Mucosa of stomach (tissue), 1 donor: ENCODE measurements at regions not wholly inside any gene's neighbourhood (a gene's known extent, or its start where the extent isn't known, plus 50 kb on each side); places are given as distances from the start of the nearest gene placed in this dataset.

Experiments
- H3K27me3 ChIP-seq: one replicate; pipeline ENCODE4 v1.7.0; 2013; ENCODE audit warnings: mild to moderate bottlenecking, low read length; ENCODE audit not compliant: control insufficient read depth, insufficient read depth
- H3K36me3 ChIP-seq: one replicate; pipeline ENCODE4 v1.7.0; 2013; ENCODE audit warnings: low read length; ENCODE audit not compliant: control insufficient read depth, insufficient read depth
- H3K4me1 ChIP-seq: one replicate; pipeline ENCODE4 v1.7.0; 2013; ENCODE audit warnings: mild to moderate bottlenecking, low read length; ENCODE audit not compliant: control insufficient read depth, insufficient read depth
- H3K4me3 ChIP-seq: one replicate; pipeline ENCODE4 v1.7.0; 2013; ENCODE audit warnings: low read length
- H3K9ac ChIP-seq: one replicate; pipeline ENCODE4 v1.7.0; 2013; ENCODE audit warnings: mild to moderate bottlenecking, low read length, moderate library complexity
- H3K9me3 ChIP-seq: one replicate; pipeline ENCODE4 v1.7.0; 2013; ENCODE audit warnings: mild to moderate bottlenecking, low read length, moderate library complexity; ENCODE audit not compliant: control insufficient read depth
- donor health status: Pancreatic carcinoma.

GRCh38 chr7:42794673-42795072, 117.2 kb downstream of the C7orf25 start:
- H3K4me1 ChIP-seq: no peaks in the 10 kb centered on the region
- H3K36me3 ChIP-seq: no peaks in the 10 kb centered on the region
- H3K4me3 ChIP-seq: no peak overlapping the region
- H3K27me3 ChIP-seq: no peaks in the 10 kb centered on the region
- H3K9me3 ChIP-seq: no peaks in the 10 kb centered on the region
- no peak overlapping the region for H3K9ac ChIP-seq

- Histone ChIP-seq H3K36me3 (no peaks in the 10 kb centered on the region), H3K4me1 (no peaks in the 10 kb centered on the region), H3K27me3 (no peaks in the 10 kb centered on the region), H3K4me3 (no peak overlapping the region), H3K9me3 (no peaks in the 10 kb centered on the region), H3K9ac (no peak overlapping the region)
Observed at GRCh38 chr7:42792841-42793240, 119.0 kb downstream of the C7orf25 start.

- H3K36me3 ChIP-seq: no peaks in the 10 kb centered on the region
- no peaks in the 10 kb centered on the region for H3K4me1 ChIP-seq
- no peaks in the 10 kb centered on the region for H3K9me3 ChIP-seq
- no peak overlapping the region for H3K4me3 ChIP-seq
- no peaks in the 10 kb centered on the region for H3K27me3 ChIP-seq
- H3K9ac ChIP-seq: no peak overlapping the region
Observed at GRCh38 chr7:42790196-42790595, 121.7 kb downstream of the C7orf25 start.

GRCh38 chr7:42774436-42774835, 137.4 kb downstream of the C7orf25 start:
- H3K36me3 ChIP-seq: no peaks in the 10 kb centered on the region
- no peaks in the 10 kb centered on the region for H3K9me3 ChIP-seq
- H3K4me3 ChIP-seq: no peak overlapping the region
- no peak overlapping the region for H3K9ac ChIP-seq
- H3K4me1 ChIP-seq: no peaks in the 10 kb centered on the region
- no peaks in the 10 kb centered on the region for H3K27me3 ChIP-seq

GRCh38 chr7:42770114-42770513, 141.8 kb downstream of the C7orf25 start:
- Histone ChIP-seq H3K4me1 (no peaks in the 10 kb centered on the region), H3K36me3 (no peaks in the 10 kb centered on the region), H3K27me3 (no peaks in the 10 kb centered on the region), H3K9me3 (no peaks in the 10 kb centered on the region), H3K4me3 (no peak overlapping the region), H3K9ac (no peak overlapping the region)

GRCh38 chr7:42768045-42768444, 143.8 kb downstream of the C7orf25 start:
- Histone ChIP-seq H3K4me3 (no peak overlapping the region), H3K9ac (no peak overlapping the region), H3K27me3 (no peaks in the 10 kb centered on the region), H3K4me1 (no peaks in the 10 kb centered on the region), H3K9me3 (no peaks in the 10 kb centered on the region), H3K36me3 (no peaks in the 10 kb centered on the region)

- Histone ChIP-seq H3K9ac (no peak overlapping the region), H3K4me3 (no peak overlapping the region), H3K9me3 (no peaks in the 10 kb centered on the region), H3K36me3 (no peaks in the 10 kb centered on the region), H3K27me3 (no peaks in the 10 kb centered on the region), H3K4me1 (no peaks in the 10 kb centered on the region)
Observed at GRCh38 chr7:42766782-42767423, 145.0 kb downstream of the C7orf25 start.

- H3K9ac ChIP-seq: no peak overlapping the region
- H3K4me1 ChIP-seq: no peaks in the 10 kb centered on the region
- no peak overlapping the region for H3K4me3 ChIP-seq
- H3K9me3 ChIP-seq: no peaks in the 10 kb centered on the region
- H3K36me3 ChIP-seq: no peaks in the 10 kb centered on the region
- no peaks in the 10 kb centered on the region for H3K27me3 ChIP-seq
Observed at GRCh38 chr7:42765931-42766330, 145.9 kb downstream of the C7orf25 start.

GRCh38 chr7:42763137-42763551, 148.7 kb downstream of the C7orf25 start:
- no peaks in the 10 kb centered on the region for H3K9me3 ChIP-seq
- no peak overlapping the region for H3K9ac ChIP-seq
- H3K36me3 ChIP-seq: no peaks in the 10 kb centered on the region
- no peaks in the 10 kb centered on the region for H3K4me1 ChIP-seq
- H3K27me3 ChIP-seq: no peaks in the 10 kb centered on the region
- H3K4me3 ChIP-seq: no peak overlapping the region

- no peaks in the 10 kb centered on the region for H3K4me1 ChIP-seq
Observed at GRCh38 chr7:42761486-42761885, 150.4 kb downstream of the C7orf25 start.

GRCh38 chr7:42758124-42758523, 153.7 kb downstream of the C7orf25 start:
- no peaks in the 10 kb centered on the region for H3K4me1 ChIP-seq
- no peaks in the 10 kb centered on the region for H3K36me3 ChIP-seq
- H3K9me3 ChIP-seq: no peaks in the 10 kb centered on the region
- H3K9ac ChIP-seq: no peak overlapping the region
- H3K4me3 ChIP-seq: no peak overlapping the region
- H3K27me3 ChIP-seq: no peaks in the 10 kb centered on the region

More at GRCh38 chr7:42761486-42761885, 150.4 kb downstream of the C7orf25 start:
- no peaks in the 10 kb centered on the region for H3K9me3 ChIP-seq
- no peak overlapping the region for H3K9ac ChIP-seq
- H3K36me3 ChIP-seq: no peaks in the 10 kb centered on the region
- no peak overlapping the region for H3K4me3 ChIP-seq
- H3K27me3 ChIP-seq: no peaks in the 10 kb centered on the region

- H3K9ac ChIP-seq: no peak overlapping the region
- no peak overlapping the region for H3K4me3 ChIP-seq
- no peaks in the 10 kb centered on the region for H3K27me3 ChIP-seq
- no peaks in the 10 kb centered on the region for H3K9me3 ChIP-seq
- H3K4me1 ChIP-seq: no peaks in the 10 kb centered on the region
- H3K36me3 ChIP-seq: no peaks in the 10 kb centered on the region
Observed at GRCh38 chr7:42756841-42757240, 155.0 kb downstream of the C7orf25 start.
